Stomach (tissue), 8 donors: ENCODE measurements at regions not wholly inside any gene's neighbourhood (a gene's known extent, or its start where the extent isn't known, plus 50 kb on each side); places are given as distances from the start of the nearest gene placed in this dataset.

Source experiments
- DNase-seq, 2 donors: peaks; one replicate each; pipeline versions ENCODE4 v3.0.0 to v3.0.0-alpha.2; 2013 to 2019
- H3K27ac ChIP-seq, 5 donors: fragments of 200-600 bp in 4 of 5; sonication (generic) in 4 of 5; one replicate each; pipeline ENCODE4 v1.5.1; 2013 to 2019; ENCODE audit warnings: mild to moderate bottlenecking in 1 of 5, moderate library complexity in 1 of 5
- H3K27me3 ChIP-seq, 3 donors: fragments of 200-600 bp; sonication (generic); one replicate each; pipeline ENCODE4 v1.5.1; 2017 to 2019; ENCODE audit warnings: mixed run types in 1 of 3
- H3K36me3 ChIP-seq, 4 donors: fragments of 200-600 bp; sonication (generic); 1 replicate in 3 of 4; 2 replicates in 1 of 4; pipeline ENCODE4 v1.5.1; 2016 to 2019
- H3K4me1 ChIP-seq, 4 donors: fragments of 200-600 bp; sonication (generic); one replicate each; pipeline ENCODE4 v1.5.1; 2016 to 2019
- H3K4me3 ChIP-seq, 4 donors: fragments of 200-600 bp; sonication (generic) in 3 of 4; one replicate each; pipeline ENCODE4 v1.5.1; 2016 to 2019; ENCODE audit warnings: mild to moderate bottlenecking in 1 of 4
- H3K9me3 ChIP-seq, 4 donors: fragments of 200-600 bp; sonication (generic); one replicate each; pipeline ENCODE4 v1.5.1; 2016 to 2019
- CTCF ChIP-seq, 7 experiments: fragments of 450-650 bp in 4 of 7; fragments of 200-600 bp in 3 of 7; sonication (generic) in 3 of 7; IDR thresholded peaks; one replicate each; pipeline ENCODE4 v1.5.1; 2016 to 2019; ENCODE audit warnings: antibody characterized with exemption in 7 of 7, control low read depth in 2 of 7, mild to moderate bottlenecking in 1 of 7
- EP300 ChIP-seq: sonication (generic); formaldehyde crosslinking; IDR thresholded peaks from one replicate; pipeline ENCODE4 v1.6.1; 2017; ENCODE audit warnings: antibody characterized with exemption
- POLR2A ChIP-seq, 4 donors: fragments of 450-650 bp; IDR thresholded peaks; one replicate each; pipeline ENCODE4 v1.6.1; 2016; ENCODE audit warnings: antibody characterized with exemption in 4 of 4, control low read depth in 2 of 4, mild to moderate bottlenecking in 1 of 4, moderate library complexity in 1 of 4
- POLR2AphosphoS5 ChIP-seq, 3 donors: sonication (generic); formaldehyde crosslinking; IDR thresholded peaks; one replicate each; pipeline ENCODE4 v1.6.1; 2016; ENCODE audit warnings: antibody characterized with exemption in 3 of 3
- WGBS, 5 donors: extraction: QIAGEN DNeasy Blood & Tissue Kit in 3 of 5; methylation state at CpG; one replicate each; pipeline versions ENCODE4 v1.1.5 to v1.1.7; 2013 to 2018; 5-methylcytosine and 5-hydroxymethylcytosine counted together
- intact Hi-C: fragments of 100-400 bp; cut with DNase I; formaldehyde crosslinking; loops from one replicate; pipeline ENCODE4 v1.15.1; 2023; ENCODE audit warnings: low total_unique reads
- donor health status: healthy with polysubstance abuse.
- donor health status: Bipolar disorder and iron deficiency.
- donor health status: healthy.

- no peaks in the 10 kb centered on the region for H3K4me1 ChIP-seq
- H3K4me3 ChIP-seq, result no peak overlapping the region
- H3K36me3 ChIP-seq, result no peaks in the 10 kb centered on the region
- H3K9me3 ChIP-seq, result no peaks in the 10 kb centered on the region
- WGBS, 5 donors, result 37 to 64% (median 48%) methylated on average over 2 of the region's 2 CpGs
- TF ChIP-seq EP300 (no peak), POLR2A (IDR thresholded peaks at IDR 0.05) (no peak), POLR2AphosphoS5 (IDR thresholded peaks at IDR 0.05) (no peak), CTCF (IDR thresholded peaks at IDR 0.05) (no peak)
- no peak for DNase-seq
- no peak overlapping the region for H3K27ac ChIP-seq
- intact Hi-C loops, result no loop called here
- H3K27me3 ChIP-seq, result no peaks in the 10 kb centered on the region
Observed at GRCh38 chr10:55191236-55191860, 390.3 kb upstream of the PCDH15 start.

- 66 to 72% (median 67%) methylated on average over 2 of the region's 2 CpGs for WGBS, 5 donors
- intact Hi-C loops, result no loop called here
- no peak for TF ChIP-seq POLR2AphosphoS5 (IDR thresholded peaks at IDR 0.05)
- no peak for TF ChIP-seq POLR2A (IDR thresholded peaks at IDR 0.05)
- TF ChIP-seq CTCF (IDR thresholded peaks at IDR 0.05), result no peak
- no peak for TF ChIP-seq EP300
Observed at GRCh38 chr10:55183993-55184392, 383.0 kb upstream of the PCDH15 start.

GRCh38 chr10:55180357-55180756 lies 379.3 kb upstream of the PCDH15 start:
- intact Hi-C loops, result no loop called here
- WGBS, 5 donors, result 75 to 85% (median 81%) methylated on average over 1 of the region's 1 CpG
- H3K36me3 ChIP-seq, result no peaks in the 10 kb centered on the region
- no peaks in the 10 kb centered on the region for H3K9me3 ChIP-seq
- DNase-seq, result no peak
- H3K4me3 ChIP-seq, result no peak overlapping the region
- H3K4me1 ChIP-seq, result no peaks in the 10 kb centered on the region
- TF ChIP-seq EP300 (no peak), POLR2A (IDR thresholded peaks at IDR 0.05) (no peak)
- no peaks in the 10 kb centered on the region for H3K27me3 ChIP-seq
- H3K27ac ChIP-seq, result no peak overlapping the region

More at GRCh38 chr10:55183993-55184392, 383.0 kb upstream of the PCDH15 start:
- Histone ChIP-seq H3K36me3 (no peaks in the 10 kb centered on the region), H3K27me3 (no peaks in the 10 kb centered on the region), H3K27ac (no peak overlapping the region), H3K4me1 (no peaks in the 10 kb centered on the region), H3K4me3 (no peak overlapping the region), H3K9me3 (no peaks in the 10 kb centered on the region)
- no peak for DNase-seq

GRCh38 chr10:55174419-55174818 lies 373.4 kb upstream of the PCDH15 start:
- H3K27ac ChIP-seq, result no peak overlapping the region
- no peaks in the 10 kb centered on the region for H3K36me3 ChIP-seq
- no peak overlapping the region for H3K4me3 ChIP-seq
- intact Hi-C loops, result no loop called here
- no peaks in the 10 kb centered on the region for H3K27me3 ChIP-seq
- no peaks in the 10 kb centered on the region for H3K4me1 ChIP-seq
- no peaks in the 10 kb centered on the region for H3K9me3 ChIP-seq
- no peak for DNase-seq
- 35 to 60% (median 49%) methylated on average over 4 of the region's 4 CpGs for WGBS, 5 donors
- TF ChIP-seq CTCF (IDR thresholded peaks at IDR 0.05) (peak in 1 of 7 experiments; percentile 6), EP300 (no peak), POLR2A (IDR thresholded peaks at IDR 0.05) (no peak)

- H3K27me3 ChIP-seq, result no peaks in the 10 kb centered on the region
- no peaks in the 10 kb centered on the region for H3K36me3 ChIP-seq
- 86 to 96% (median 95%) methylated on average over 1 of the region's 1 CpG for WGBS, 5 donors
- DNase-seq, result no peak
- no peak for TF ChIP-seq POLR2A (IDR thresholded peaks at IDR 0.05)
- no peak for TF ChIP-seq EP300
- no peak for TF ChIP-seq CTCF (IDR thresholded peaks at IDR 0.05)
- no peak overlapping the region for H3K27ac ChIP-seq
- intact Hi-C loops, result no loop called here
- H3K4me3 ChIP-seq, result no peak overlapping the region
- no peaks in the 10 kb centered on the region for H3K9me3 ChIP-seq
- no peaks in the 10 kb centered on the region for H3K4me1 ChIP-seq
Observed at GRCh38 chr10:55169493-55169892, 368.5 kb upstream of the PCDH15 start.
